GM12892 (cell line): ENCODE measurements at regions not wholly inside any gene's neighbourhood (a gene's known extent, or its start where the extent isn't known, plus 50 kb on each side); places are given as distances from the start of the nearest gene placed in this dataset.

Source experiments
- POLR2A ChIP-seq: IDR thresholded peaks from 2 replicates; pipeline ENCODE4 v1.6.1; 2011; ENCODE audit warnings: low read depth, low read length, control low read depth
- POLR2AphosphoS5 ChIP-seq: IDR thresholded peaks from 2 replicates; pipeline ENCODE4 v1.6.1; 2011; ENCODE audit warnings: low read depth, low read length, control low read depth

- TF ChIP-seq POLR2A (no peak), POLR2AphosphoS5 (no peak)
Observed at GRCh38 chr20:39830903-39831302, 858.1 kb downstream of the MAFB start.
